Astrocyte (in vitro differentiated cells and primary cell): ENCODE measurements at regions not wholly inside any gene's neighbourhood (a gene's known extent, or its start where the extent isn't known, plus 50 kb on each side); places are given as distances from the start of the nearest gene placed in this dataset.

Source experiments
- DNase-seq: peaks from one replicate; pipeline ENCODE4 v3.0.0-alpha.2; 2010; ENCODE audit warnings: low read depth
- FAIRE-seq: peaks from 2 replicates; lab custom pipeline; 2011; peaks lifted over from hg19 to GRCh38; lab: Jason Lieb, UNC
- H2AFZ ChIP-seq: 2 replicates; pipeline ENCODE4 v1.6.0; 2012; ENCODE audit warnings: low read depth, low read length, inconsistent platforms
- H3K27ac ChIP-seq: 2 replicates; pipeline ENCODE4 v1.5.1; 2011; ENCODE audit warnings: low read depth, low read length, inconsistent platforms
- H3K27me3 ChIP-seq: 2 replicates; pipeline ENCODE4 v1.6.0; 2011; ENCODE audit warnings: low read length, inconsistent platforms; ENCODE audit not compliant: insufficient read depth
- H3K36me3 ChIP-seq: 2 replicates; pipeline ENCODE4 v1.5.1; 2011; ENCODE audit warnings: low read length, inconsistent platforms; ENCODE audit not compliant: insufficient read depth
- H3K4me1 ChIP-seq: 2 replicates; pipeline ENCODE4 v1.5.1; 2011; ENCODE audit warnings: low read length, inconsistent platforms; ENCODE audit not compliant: insufficient read depth
- H3K4me2 ChIP-seq: 2 replicates; pipeline ENCODE4 v1.6.0; 2012; ENCODE audit warnings: low read length, inconsistent platforms
- H3K4me3 ChIP-seq: 2 replicates; pipeline ENCODE4 v1.5.1; 2011; ENCODE audit warnings: low read depth, mild to moderate bottlenecking, low read length, inconsistent platforms; ENCODE audit not compliant: insufficient read depth
- H3K79me2 ChIP-seq: 2 replicates; pipeline ENCODE4 v1.6.0; 2012; ENCODE audit warnings: mild to moderate bottlenecking, low read length, inconsistent platforms; ENCODE audit not compliant: insufficient read depth
- H3K9ac ChIP-seq: 2 replicates; pipeline ENCODE4 v1.6.0; 2012; ENCODE audit warnings: mild to moderate bottlenecking, low read length, inconsistent platforms
- H3K9me3 ChIP-seq: 2 replicates; pipeline ENCODE4 v1.5.1; 2012; ENCODE audit warnings: low read depth, mild to moderate bottlenecking, low read length, inconsistent platforms; ENCODE audit not compliant: insufficient read depth
- H4K20me1 ChIP-seq: 2 replicates; pipeline ENCODE4 v1.6.0; 2012; ENCODE audit warnings: low read length, inconsistent platforms; ENCODE audit not compliant: insufficient read depth
- H3K27ac Mint-ChIP-seq: one replicate; pipeline ENCODE4 v1.8.0; 2021; ENCODE audit warnings: mild to moderate bottlenecking, mixed read lengths; ENCODE audit not compliant: unreplicated experiment
- H3K27me3 Mint-ChIP-seq: one replicate; pipeline ENCODE4 v1.8.0; 2021; ENCODE audit warnings: low read depth, mixed read lengths; ENCODE audit not compliant: unreplicated experiment
- H3K36me3 Mint-ChIP-seq: one replicate; pipeline ENCODE4 v1.8.0; 2021; ENCODE audit warnings: low read depth, mixed read lengths; ENCODE audit not compliant: unreplicated experiment
- H3K4me1 Mint-ChIP-seq: one replicate; pipeline ENCODE4 v1.8.0; 2021; ENCODE audit warnings: low read depth, mixed read lengths; ENCODE audit not compliant: unreplicated experiment
- H3K4me3 Mint-ChIP-seq: one replicate; pipeline ENCODE4 v1.8.0; 2021; ENCODE audit warnings: mild to moderate bottlenecking, moderate library complexity, mixed read lengths; ENCODE audit not compliant: unreplicated experiment
- H3K9me3 Mint-ChIP-seq: one replicate; pipeline ENCODE4 v1.8.0; 2021; ENCODE audit warnings: mild to moderate bottlenecking, mixed read lengths; ENCODE audit not compliant: unreplicated experiment
- CTCF ChIP-seq: IDR thresholded peaks from 2 replicates; pipeline ENCODE4 v1.5.1; 2011; ENCODE audit warnings: low read depth, mild to moderate bottlenecking, inconsistent platforms, low read length, moderate library complexity; ENCODE audit not compliant: insufficient read depth
- EZH2 ChIP-seq: IDR thresholded peaks from 2 replicates; pipeline ENCODE4 v1.6.1; 2012; ENCODE audit warnings: mild to moderate bottlenecking, low read length, inconsistent platforms; ENCODE audit not compliant: insufficient read depth

- Histone ChIP-seq H4K20me1 (no peaks in the 10 kb centered on the region), H2AFZ (no peak overlapping the region), H3K79me2 (no peaks in the 10 kb centered on the region), H3K27me3 (no peaks in the 10 kb centered on the region), H3K4me3 (no peak overlapping the region), H3K9ac (no peak overlapping the region), H3K36me3 (no peaks in the 10 kb centered on the region), H3K27ac (no peak overlapping the region), H3K4me2 (no peak overlapping the region), H3K9me3 (no peaks in the 10 kb centered on the region), H3K4me1 (no peaks in the 10 kb centered on the region)
- DNase-seq (no peak), FAIRE-seq (no peak)
- Mint-ChIP-seq H3K4me3 (no peak overlapping the region), H3K9me3 (peaks cover 4% of the 10 kb centered on the region), H3K27ac (no peak overlapping the region), H3K27me3 (peaks cover 6% of the 10 kb centered on the region), H3K4me1 (peaks cover 5% of the 10 kb centered on the region), H3K36me3 (no peaks in the 10 kb centered on the region)
- TF ChIP-seq CTCF (no peak), EZH2 (no peak)
These were observed 251.8 kb upstream of the SLIT2 start for GRCh38 chr4:19999775-20000414.

GRCh38 chr4:19999276-19999675 lies 252.4 kb upstream of the SLIT2 start:
- no peaks in the 10 kb centered on the region for H3K36me3 ChIP-seq
- H3K9me3 ChIP-seq = no peaks in the 10 kb centered on the region
- no peaks in the 10 kb centered on the region for H3K79me2 ChIP-seq
- no peak overlapping the region for H3K4me2 ChIP-seq
- H2AFZ ChIP-seq = no peak overlapping the region
- H3K27me3 ChIP-seq = no peaks in the 10 kb centered on the region
- DNase-seq (no peak), FAIRE-seq (no peak)
- no peak for TF ChIP-seq EZH2
- no peak for TF ChIP-seq CTCF
- no peak overlapping the region for H3K4me3 Mint-ChIP-seq
- no peak overlapping the region for H3K27ac ChIP-seq
- H3K4me1 ChIP-seq = no peaks in the 10 kb centered on the region
- H3K36me3 Mint-ChIP-seq = no peaks in the 10 kb centered on the region
- no peak overlapping the region for H3K27ac Mint-ChIP-seq
- peaks cover 4% of the 10 kb centered on the region for H3K9me3 Mint-ChIP-seq
- no peaks in the 10 kb centered on the region for H3K4me1 Mint-ChIP-seq
- H3K27me3 Mint-ChIP-seq = peaks cover 6% of the 10 kb centered on the region
- no peaks in the 10 kb centered on the region for H4K20me1 ChIP-seq
- H3K4me3 ChIP-seq = no peak overlapping the region
- no peak overlapping the region for H3K9ac ChIP-seq

- Histone ChIP-seq H3K27ac (no peak overlapping the region), H3K9ac (no peak overlapping the region), H2AFZ (no peak overlapping the region), H3K27me3 (no peaks in the 10 kb centered on the region), H3K36me3 (no peaks in the 10 kb centered on the region), H3K4me2 (no peak overlapping the region), H3K9me3 (no peaks in the 10 kb centered on the region), H3K79me2 (no peaks in the 10 kb centered on the region), H4K20me1 (no peaks in the 10 kb centered on the region), H3K4me1 (no peaks in the 10 kb centered on the region), H3K4me3 (no peak overlapping the region)
- H3K27me3 Mint-ChIP-seq = peaks cover 2% of the 10 kb centered on the region
- no peaks in the 10 kb centered on the region for H3K36me3 Mint-ChIP-seq
- H3K9me3 Mint-ChIP-seq = no peaks in the 10 kb centered on the region
- TF ChIP-seq CTCF (no peak), EZH2 (no peak)
- peaks cover 5% of the 10 kb centered on the region for H3K4me1 Mint-ChIP-seq
- H3K27ac Mint-ChIP-seq = no peak overlapping the region
- no peak overlapping the region for H3K4me3 Mint-ChIP-seq
- DNase-seq (no peak), FAIRE-seq (no peak)
These were observed 258.5 kb upstream of the SLIT2 start for GRCh38 chr4:19993242-19993641.
